Upper lobe of left lung (tissue), 4 donors: ENCODE measurements at regions not wholly inside any gene's neighbourhood (a gene's known extent, or its start where the extent isn't known, plus 50 kb on each side); places are given as distances from the start of the nearest gene placed in this dataset.

Experiments used
- CTCF ChIP-seq, 6 experiments: fragments of 450-650 bp in 4 of 6; fragments of 200-600 bp in 2 of 6; sonication (generic) in 2 of 6; IDR thresholded peaks; one replicate each; pipeline ENCODE4 v1.5.1; 2016 to 2019; ENCODE audit warnings: antibody characterized with exemption in 6 of 6
- POLR2AphosphoS5 ChIP-seq, 2 donors: sonication (generic); formaldehyde crosslinking; IDR thresholded peaks; one replicate each; pipeline ENCODE4 v1.5.1; 2017; ENCODE audit warnings: antibody characterized with exemption in 2 of 2

GRCh38 chr7:118648002-118648401 is 423.5 kb downstream of the ANKRD7 start:
- no peak for TF ChIP-seq CTCF (IDR thresholded peaks at IDR 0.05)
- TF ChIP-seq POLR2AphosphoS5 (IDR thresholded peaks at IDR 0.05), result no peak
